ENCODE measurements at regions not wholly inside any gene's neighbourhood (a gene's known extent, or its start where the extent isn't known, plus 50 kb on each side); places are given as distances from the start of the nearest gene placed in this dataset.

DNA sequence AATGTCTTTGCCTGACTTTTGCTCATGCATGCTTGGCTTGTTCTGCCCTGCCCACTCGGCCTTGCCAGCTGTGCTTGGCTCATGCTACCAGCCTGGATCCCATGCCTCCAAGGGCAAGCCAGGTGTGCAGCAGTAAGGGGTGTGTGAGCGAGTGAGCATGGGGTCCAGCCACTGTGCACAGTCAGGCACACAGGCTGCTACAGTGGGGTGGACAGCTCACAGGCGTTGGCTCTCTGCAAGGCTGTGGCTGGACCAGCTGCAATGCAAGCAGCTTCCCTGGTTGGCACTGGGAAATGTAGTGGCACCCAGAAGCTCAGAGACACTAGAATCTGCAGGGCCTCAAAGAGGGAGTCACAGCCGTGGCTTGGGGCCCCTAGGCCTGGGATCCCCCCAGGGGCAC, 529.7 kb downstream of the DSC3 start:
- TF ChIP-seq EZH2 (IDR thresholded peaks at IDR 0.05) (no peak), EZH2phosphoT487 (IDR thresholded peaks at IDR 0.05) (no peak)
- TF ChIP-seq, protein P1, sequence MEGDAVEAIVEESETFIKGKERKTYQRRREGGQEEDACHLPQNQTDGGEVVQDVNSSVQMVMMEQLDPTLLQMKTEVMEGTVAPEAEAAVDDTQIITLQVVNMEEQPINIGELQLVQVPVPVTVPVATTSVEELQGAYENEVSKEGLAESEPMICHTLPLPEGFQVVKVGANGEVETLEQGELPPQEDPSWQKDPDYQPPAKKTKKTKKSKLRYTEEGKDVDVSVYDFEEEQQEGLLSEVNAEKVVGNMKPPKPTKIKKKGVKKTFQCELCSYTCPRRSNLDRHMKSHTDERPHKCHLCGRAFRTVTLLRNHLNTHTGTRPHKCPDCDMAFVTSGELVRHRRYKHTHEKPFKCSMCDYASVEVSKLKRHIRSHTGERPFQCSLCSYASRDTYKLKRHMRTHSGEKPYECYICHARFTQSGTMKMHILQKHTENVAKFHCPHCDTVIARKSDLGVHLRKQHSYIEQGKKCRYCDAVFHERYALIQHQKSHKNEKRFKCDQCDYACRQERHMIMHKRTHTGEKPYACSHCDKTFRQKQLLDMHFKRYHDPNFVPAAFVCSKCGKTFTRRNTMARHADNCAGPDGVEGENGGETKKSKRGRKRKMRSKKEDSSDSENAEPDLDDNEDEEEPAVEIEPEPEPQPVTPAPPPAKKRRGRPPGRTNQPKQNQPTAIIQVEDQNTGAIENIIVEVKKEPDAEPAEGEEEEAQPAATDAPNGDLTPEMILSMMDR (IDR thresholded peaks at IDR 0.05) = no peak

DNA sequence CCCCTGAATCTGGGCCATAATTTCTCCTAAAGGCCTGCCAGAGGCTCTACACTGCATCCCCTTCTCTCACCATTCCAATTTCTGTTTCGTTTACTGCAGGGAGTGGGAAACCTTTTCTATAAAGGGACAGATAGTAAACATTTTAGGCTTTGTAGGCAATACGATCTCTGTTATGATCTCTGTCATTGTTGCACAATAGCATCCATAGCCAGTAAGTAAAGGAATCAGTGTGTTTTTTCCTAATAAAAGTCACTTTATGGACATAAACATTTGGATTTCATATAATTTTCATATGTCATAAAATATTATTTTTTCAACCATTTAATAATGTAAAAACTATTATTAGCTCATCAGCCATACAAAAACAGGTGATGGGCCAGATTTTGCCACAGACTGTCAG, 531.7 kb downstream of the DSC3 start:
- H3K4me1 Mint-ChIP-seq = no peaks in the 10 kb centered on the region
- no peaks in the 10 kb centered on the region for H3K36me3 Mint-ChIP-seq
- H3K9me3 Mint-ChIP-seq = no peaks in the 10 kb centered on the region
- Histone ChIP-seq H3K9ac (no peak overlapping the region), H3K27me3 (no peaks in the 10 kb centered on the region), H2AFZ (replicated peaks) (no peak overlapping the region), H3K4me3 (no peak overlapping the region), H3F3A (ENCODE audit: low read depth) (no peaks in the 10 kb centered on the region), H3K27ac (no peak overlapping the region), H3K4me1 (no peaks in the 10 kb centered on the region), H3K36me3 (no peaks in the 10 kb centered on the region), H3K79me2 (ENCODE audit: low read depth) (no peaks in the 10 kb centered on the region), H3K4me2 (no peak overlapping the region), H4K20me1 (ENCODE audit: low read depth) (no peaks in the 10 kb centered on the region), H3K9me3 (ENCODE audit: low read depth) (no peaks in the 10 kb centered on the region)
- no peak overlapping the region for H3K27ac Mint-ChIP-seq
- no peak for DNase-seq (ENCODE audit: low spot score)
- H3K4me3 Mint-ChIP-seq = no peak overlapping the region
- TF ChIP-seq EZH2 (IDR thresholded peaks at IDR 0.05) = no peak
- TF ChIP-seq, protein P1 (IDR thresholded peaks at IDR 0.05) = no peak
- TF ChIP-seq EZH2phosphoT487 (IDR thresholded peaks at IDR 0.05) = no peak
- H3K27me3 Mint-ChIP-seq (ENCODE audit: insufficient read depth, low read depth) = no peaks in the 10 kb centered on the region

More for the DNA sequence above, 529.7 kb downstream of the DSC3 start:
- no peaks in the 10 kb centered on the region for H3K4me1 Mint-ChIP-seq
- Histone ChIP-seq H3K4me3 (no peak overlapping the region), H3K4me1 (no peaks in the 10 kb centered on the region), H3K36me3 (no peaks in the 10 kb centered on the region), H3K9me3 (ENCODE audit: low read depth) (no peaks in the 10 kb centered on the region), H3K27me3 (no peaks in the 10 kb centered on the region), H3F3A (ENCODE audit: low read depth) (no peaks in the 10 kb centered on the region), H3K27ac (no peak overlapping the region), H3K79me2 (ENCODE audit: low read depth) (no peaks in the 10 kb centered on the region), H3K9ac (no peak overlapping the region), H3K4me2 (no peak overlapping the region), H4K20me1 (ENCODE audit: low read depth) (no peaks in the 10 kb centered on the region), H2AFZ (replicated peaks) (peak overlapping the region; percentile 72)
- no peak overlapping the region for H3K4me3 Mint-ChIP-seq
- H3K36me3 Mint-ChIP-seq = no peaks in the 10 kb centered on the region
- H3K27me3 Mint-ChIP-seq (ENCODE audit: insufficient read depth, low read depth) = no peaks in the 10 kb centered on the region
- no peaks in the 10 kb centered on the region for H3K9me3 Mint-ChIP-seq
- peak overlapping the region; percentile 85 for H3K27ac Mint-ChIP-seq
- no peak for DNase-seq (ENCODE audit: low spot score)

DNA sequence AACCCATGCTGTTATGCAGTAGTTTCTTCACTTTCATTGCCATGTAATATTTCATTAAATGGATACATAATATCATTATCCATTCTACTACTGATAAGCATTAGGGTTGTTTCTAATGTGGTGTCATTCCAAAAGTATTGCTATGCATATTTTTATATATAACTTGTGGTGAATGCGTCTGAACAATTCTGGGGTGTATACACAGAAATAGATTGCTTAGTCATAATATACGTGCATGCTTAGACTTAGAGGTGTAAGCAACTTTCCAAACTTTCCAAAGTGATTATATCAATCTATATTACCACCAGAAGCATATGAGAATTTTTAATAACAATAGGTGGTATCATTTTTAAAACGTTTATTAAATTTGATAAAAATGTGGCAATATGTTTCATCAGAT, 540.9 kb downstream of the DSC3 start:
- H3K4me1 Mint-ChIP-seq = no peaks in the 10 kb centered on the region
- TF ChIP-seq EZH2phosphoT487 (IDR thresholded peaks at IDR 0.05) (no peak), EZH2 (IDR thresholded peaks at IDR 0.05) (no peak)
- TF ChIP-seq, protein P1 (IDR thresholded peaks at IDR 0.05) = no peak
- H3K36me3 ChIP-seq = no peaks in the 10 kb centered on the region
- no peak overlapping the region for H3K4me2 ChIP-seq
- no peaks in the 10 kb centered on the region for H3F3A ChIP-seq (ENCODE audit: low read depth)
- H3K27ac Mint-ChIP-seq = no peak overlapping the region
- H3K4me3 Mint-ChIP-seq = no peak overlapping the region
- no peak overlapping the region for H2AFZ ChIP-seq (replicated peaks)
- H3K79me2 ChIP-seq (ENCODE audit: low read depth) = no peaks in the 10 kb centered on the region
- H3K27me3 Mint-ChIP-seq (ENCODE audit: insufficient read depth, low read depth) = no peaks in the 10 kb centered on the region
- no peaks in the 10 kb centered on the region for H3K9me3 Mint-ChIP-seq
- no peaks in the 10 kb centered on the region for H3K9me3 ChIP-seq (ENCODE audit: low read depth)
- H3K27ac ChIP-seq = no peak overlapping the region
- no peaks in the 10 kb centered on the region for H3K27me3 ChIP-seq
- H3K9ac ChIP-seq = no peak overlapping the region
- DNase-seq (ENCODE audit: low spot score) = no peak
- no peaks in the 10 kb centered on the region for H3K4me1 ChIP-seq
- H3K36me3 Mint-ChIP-seq = no peaks in the 10 kb centered on the region
- no peaks in the 10 kb centered on the region for H4K20me1 ChIP-seq (ENCODE audit: low read depth)
- H3K4me3 ChIP-seq = no peak overlapping the region
